PC-9 (cell line): ENCODE measurements at regions not wholly inside any gene's neighbourhood (a gene's known extent, or its start where the extent isn't known, plus 50 kb on each side); places are given as distances from the start of the nearest gene placed in this dataset.

ENCODE experiments used
- EZH2 ChIP-seq: fragments of 200-600 bp; sonication (generic); IDR thresholded peaks from 2 replicates; pipeline ENCODE4 v1.8.0; 2017; ENCODE audit warnings: antibody characterized with exemption, low read depth
- TF ChIP-seq, protein P1 (sequence below): fragments of 200-600 bp; sonication (generic); conservative IDR thresholded peaks from 2 replicates; pipeline ENCODE4 v1.6.1; 2017; ENCODE audit warnings: mixed run types, antibody characterized with exemption, mild to moderate bottlenecking, moderate library complexity

DNA sequence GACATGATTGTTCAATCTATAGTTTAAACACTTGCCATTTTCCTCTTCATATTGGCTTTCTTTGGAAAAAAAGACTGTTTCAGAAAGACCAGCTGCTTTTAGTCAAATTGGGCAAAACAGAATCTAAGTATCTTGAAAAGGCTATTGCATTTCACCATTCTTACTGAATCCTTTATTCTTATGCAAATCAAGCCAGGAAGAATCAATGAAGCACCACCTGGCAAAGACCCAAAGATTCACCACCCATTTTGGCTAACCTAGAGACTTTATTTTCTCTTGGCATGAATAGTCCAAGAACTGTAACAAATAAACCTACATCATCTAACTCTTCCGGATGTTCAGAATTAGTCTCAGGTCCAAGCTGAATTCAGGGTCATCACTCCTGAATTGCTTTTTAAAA lies 71.3 kb upstream of the EYA4 start:
- TF ChIP-seq, protein P1, sequence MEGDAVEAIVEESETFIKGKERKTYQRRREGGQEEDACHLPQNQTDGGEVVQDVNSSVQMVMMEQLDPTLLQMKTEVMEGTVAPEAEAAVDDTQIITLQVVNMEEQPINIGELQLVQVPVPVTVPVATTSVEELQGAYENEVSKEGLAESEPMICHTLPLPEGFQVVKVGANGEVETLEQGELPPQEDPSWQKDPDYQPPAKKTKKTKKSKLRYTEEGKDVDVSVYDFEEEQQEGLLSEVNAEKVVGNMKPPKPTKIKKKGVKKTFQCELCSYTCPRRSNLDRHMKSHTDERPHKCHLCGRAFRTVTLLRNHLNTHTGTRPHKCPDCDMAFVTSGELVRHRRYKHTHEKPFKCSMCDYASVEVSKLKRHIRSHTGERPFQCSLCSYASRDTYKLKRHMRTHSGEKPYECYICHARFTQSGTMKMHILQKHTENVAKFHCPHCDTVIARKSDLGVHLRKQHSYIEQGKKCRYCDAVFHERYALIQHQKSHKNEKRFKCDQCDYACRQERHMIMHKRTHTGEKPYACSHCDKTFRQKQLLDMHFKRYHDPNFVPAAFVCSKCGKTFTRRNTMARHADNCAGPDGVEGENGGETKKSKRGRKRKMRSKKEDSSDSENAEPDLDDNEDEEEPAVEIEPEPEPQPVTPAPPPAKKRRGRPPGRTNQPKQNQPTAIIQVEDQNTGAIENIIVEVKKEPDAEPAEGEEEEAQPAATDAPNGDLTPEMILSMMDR, result no peak
- no peak for TF ChIP-seq EZH2
